IMR-90 (cell line): ENCODE measurements at regions not wholly inside any gene's neighbourhood (a gene's known extent, or its start where the extent isn't known, plus 50 kb on each side); places are given as distances from the start of the nearest gene placed in this dataset.

Experiments used
- ATAC-seq: fragments of 200-7000 bp; cut with Tn5 transposase; 2 replicates; pipeline ENCODE4 v1.9.1; 2020; ENCODE audit warnings: low read depth, mild to moderate bottlenecking, moderate library complexity
- BruUV-seq: library from RNA; stranded (reverse); fragments of 400-500 nt; replicated peaks from 2 replicates; lab custom pipeline; 2021; lab: Mats Ljungman, UMichigan
- CTCF ChIA-PET: fragments of 300-600 bp; formaldehyde crosslinking; extraction: SDS; loops from one replicate; lab custom pipeline; 2021; ENCODE audit warnings: antibody characterized with exemption; lab: Yijun Ruan, JAX
- POLR2A ChIA-PET: fragments of 300-600 bp; sonication (Branson Sonifier 250); formaldehyde crosslinking; loops from one replicate; lab custom pipeline; 2022; ENCODE audit warnings: antibody characterized with exemption; ENCODE audit not compliant: unreplicated experiment; lab: Charles Lee
- DNase-seq: peaks from one replicate; pipeline ENCODE4 v3.0.0; 2013
- H2AFZ ChIP-seq: replicated peaks from 2 replicates; pipeline ENCODE3; 2013; ENCODE audit warnings: low read length, mild to moderate bottlenecking; ENCODE audit not compliant: poor library complexity
- H2AK5ac ChIP-seq: 2 replicates; pipeline ENCODE4 v1.6.1; 2013; ENCODE audit warnings: low read depth, low read length, inconsistent platforms
- H2AK9ac ChIP-seq: replicated peaks from 2 replicates; pipeline ENCODE3; 2013; ENCODE audit warnings: mild to moderate bottlenecking, low read depth, low read length, moderate library complexity; ENCODE audit not compliant: poor library complexity
- H2BK120ac ChIP-seq: 2 replicates; pipeline ENCODE4 v1.6.1; 2013; ENCODE audit warnings: low read depth, low read length, inconsistent platforms
- H2BK15ac ChIP-seq: 3 replicates; pipeline ENCODE4 v1.6.1; 2013; ENCODE audit warnings: low read depth, low read length, inconsistent platforms
- H2BK20ac ChIP-seq: 2 replicates; pipeline ENCODE4 v1.6.1; 2013; ENCODE audit warnings: low read depth, mild to moderate bottlenecking, inconsistent platforms, low read length, moderate library complexity
- H2BK5ac ChIP-seq: 2 replicates; pipeline ENCODE4 v1.6.1; 2013; ENCODE audit warnings: mild to moderate bottlenecking, low read depth, low read length, inconsistent platforms; ENCODE audit not compliant: poor library complexity, severe bottlenecking
- H3K14ac ChIP-seq: replicated peaks from 2 replicates; pipeline ENCODE4 v1.6.1; 2013; ENCODE audit warnings: low read depth, low read length, inconsistent platforms
- H3K18ac ChIP-seq: 2 replicates; pipeline ENCODE4 v1.6.1; 2013; ENCODE audit warnings: low read depth, low read length, control low read depth
- H3K23ac ChIP-seq: 2 replicates; pipeline ENCODE4 v1.6.1; 2013; ENCODE audit warnings: low read depth, low read length, inconsistent platforms
- H3K27ac ChIP-seq: 2 replicates; pipeline ENCODE4 v1.5.1; 2013; ENCODE audit warnings: mild to moderate bottlenecking, control low read depth, low read length; ENCODE audit not compliant: insufficient read depth
- H3K27me3 ChIP-seq: 2 replicates; pipeline ENCODE4 v1.6.1; 2013; ENCODE audit warnings: low read length; ENCODE audit not compliant: control insufficient read depth, insufficient read depth
- H3K36me3 ChIP-seq: 2 replicates; pipeline ENCODE4 v1.6.1; 2013; ENCODE audit warnings: low read length, mixed read lengths; ENCODE audit not compliant: control insufficient read depth, insufficient read depth
- H3K4ac ChIP-seq: 2 replicates; pipeline ENCODE4 v1.6.1; 2013; ENCODE audit warnings: low read depth, low read length, inconsistent platforms
- H3K4me1 ChIP-seq: 2 replicates; pipeline ENCODE4 v1.6.1; 2013; ENCODE audit warnings: low read length, mixed read lengths; ENCODE audit not compliant: control insufficient read depth, insufficient read depth
- H3K4me2 ChIP-seq: 2 replicates; pipeline ENCODE4 v1.6.1; 2013; ENCODE audit warnings: low read depth, mild to moderate bottlenecking, control low read depth, low read length, moderate library complexity
- H3K4me3 ChIP-seq: 2 replicates; pipeline ENCODE4 v1.5.1; 2013; ENCODE audit warnings: low read depth, mild to moderate bottlenecking, control low read depth, low read length, moderate library complexity; ENCODE audit not compliant: insufficient read depth
- H3K56ac ChIP-seq: 2 replicates; pipeline ENCODE4 v1.6.1; 2013; ENCODE audit warnings: low read length, inconsistent platforms; ENCODE audit not compliant: insufficient read depth; ENCODE audit errors: extremely low read depth
- H3K79me1 ChIP-seq, 2 experiments: 2 replicates each; pipeline ENCODE4 v1.6.1; 2013; ENCODE audit warnings: low read length in 2 of 2, inconsistent platforms in 1 of 2, low read depth in 1 of 2
- H3K9ac ChIP-seq: 2 replicates; pipeline ENCODE4 v1.6.1; 2013; ENCODE audit warnings: low read depth, low read length, control low read depth
- H3K9me1 ChIP-seq: 2 replicates; pipeline ENCODE4 v1.6.1; 2013; ENCODE audit warnings: low read length, inconsistent platforms; ENCODE audit not compliant: insufficient read depth
- H3K9me3 ChIP-seq: 2 replicates; pipeline ENCODE4 v1.6.1; 2013; ENCODE audit warnings: low read length; ENCODE audit not compliant: control insufficient read depth, insufficient read depth
- H4K20me1 ChIP-seq: 2 replicates; pipeline ENCODE4 v1.6.1; 2013; ENCODE audit warnings: low read length, inconsistent platforms; ENCODE audit not compliant: insufficient read depth
- H4K5ac ChIP-seq: 2 replicates; pipeline ENCODE4 v1.6.1; 2013; ENCODE audit warnings: mild to moderate bottlenecking, low read depth, low read length, control low read depth
- H4K8ac ChIP-seq, 2 experiments: 2 replicates each; pipeline ENCODE4 v1.6.1; 2013; ENCODE audit warnings: low read depth in 2 of 2, low read length in 2 of 2, control low read depth in 1 of 2, inconsistent platforms in 1 of 2
- H4K91ac ChIP-seq: 2 replicates; pipeline ENCODE4 v1.6.1; 2013; ENCODE audit warnings: low read depth, low read length, inconsistent platforms; ENCODE audit not compliant: insufficient read depth
- BHLHE40 ChIP-seq: fragments of 150-350 bp; IDR thresholded peaks from 2 replicates; pipeline ENCODE4 v1.6.1; 2016; ENCODE audit warnings: mild to moderate bottlenecking, low read depth, low read length
- CEBPB ChIP-seq: IDR thresholded peaks from 2 replicates; pipeline ENCODE4 v1.6.1; 2012; ENCODE audit warnings: low read depth, low read length, improper control_type of control experiment
- CHD1 ChIP-seq: IDR thresholded peaks from 2 replicates; pipeline ENCODE4 v1.6.1; 2012; ENCODE audit warnings: low read depth, low read length, improper control_type of control experiment
- CTCF ChIP-seq: conservative IDR thresholded peaks from 2 replicates; pipeline ENCODE4 v1.5.1; 2012; ENCODE audit warnings: mild to moderate bottlenecking, low read depth, low read length, improper control_type of control experiment
- ELK1 ChIP-seq: fragments of 150-350 bp; IDR thresholded peaks from 2 replicates; pipeline ENCODE4 v1.6.1; 2016; ENCODE audit warnings: low read depth, mild to moderate bottlenecking, low read length, moderate library complexity, borderline replicate concordance
- FOS ChIP-seq: fragments of 150-350 bp; IDR thresholded peaks from 2 replicates; pipeline ENCODE4 v1.6.1; 2016; ENCODE audit warnings: low read depth, low read length
- MAFK ChIP-seq: IDR thresholded peaks from 2 replicates; pipeline ENCODE4 v1.6.1; 2012; ENCODE audit warnings: low read depth, low read length, improper control_type of control experiment
- MAZ ChIP-seq: IDR thresholded peaks from 2 replicates; pipeline ENCODE4 v1.6.1; 2012; ENCODE audit warnings: low read depth, mild to moderate bottlenecking, low read length, improper control_type of control experiment, moderate library complexity, borderline replicate concordance
- MXI1 ChIP-seq: IDR thresholded peaks from 2 replicates; pipeline ENCODE4 v1.6.1; 2012; ENCODE audit warnings: low read depth, mild to moderate bottlenecking, low read length, moderate library complexity, borderline replicate concordance
- NFE2L2 ChIP-seq: fragments of 150-350 bp; IDR thresholded peaks from 2 replicates; pipeline ENCODE4 v1.6.1; 2016; ENCODE audit warnings: low read depth, mild to moderate bottlenecking, low read length
- POLR2A ChIP-seq: IDR thresholded peaks from 2 replicates; pipeline ENCODE4 v1.6.1; 2012; ENCODE audit warnings: mild to moderate bottlenecking, low read depth, low read length
- RAD21 ChIP-seq: IDR thresholded peaks from 2 replicates; pipeline ENCODE4 v1.6.1; 2012; ENCODE audit warnings: low read length, improper control_type of control experiment
- RCOR1 ChIP-seq: IDR thresholded peaks from 2 replicates; pipeline ENCODE4 v1.6.1; 2012; ENCODE audit warnings: mild to moderate bottlenecking, low read length, improper control_type of control experiment; ENCODE audit not compliant: insufficient replicate concordance
- RFX5 ChIP-seq: IDR thresholded peaks from 2 replicates; pipeline ENCODE4 v1.8.0; 2012; ENCODE audit warnings: low read depth, mild to moderate bottlenecking, low read length, moderate library complexity
- SMC3 ChIP-seq: fragments of 150-350 bp; IDR thresholded peaks from 2 replicates; pipeline ENCODE4 v1.6.1; 2016; ENCODE audit warnings: low read depth, mild to moderate bottlenecking, antibody characterized with exemption, low read length, moderate library complexity
- USF2 ChIP-seq: fragments of 150-350 bp; IDR thresholded peaks from 2 replicates; pipeline ENCODE4 v1.6.1; 2017; ENCODE audit warnings: mild to moderate bottlenecking, antibody characterized with exemption, low read length, low read depth
- WGBS, 2 experiments: methylation state at CpG; one replicate each; pipeline versions ENCODE4 v1.1.5 to v1.1.7; 2013; ENCODE audit warnings: missing lambda C conversion rate in 2 of 2; ENCODE audit not compliant: insufficient read length in 1 of 2; ENCODE audit errors: extremely low coverage in 2 of 2; 5-methylcytosine and 5-hydroxymethylcytosine counted together
- dilution Hi-C: fragments of 300-500 bp; cut with HindIII; formaldehyde crosslinking; loops from one replicate; pipeline ENCODE4 v1.14.3; 2018; ENCODE audit warnings: low sequenced_read_pairs; ENCODE audit not compliant: unreplicated experiment
- in situ Hi-C: fragments of 300-500 bp; cut with MboI; formaldehyde crosslinking; loops from 3 replicates; pipeline ENCODE4 v1.14.3; 2019; ENCODE audit warnings: low sequenced_read_pairs, inconsistent platforms, mixed read lengths
- intact Hi-C: fragments of 100-400 bp; cut with micrococcal nuclease; formaldehyde crosslinking; loops from 2 replicates; pipeline ENCODE4 v1.10.0; 2022

- Histone ChIP-seq H4K5ac (no peak overlapping the region), H3K9me1 (no peaks in the 10 kb centered on the region; the same call in 1 of the 2 replicates), H3K14ac (no peak overlapping the region), H3K9me3 (no peaks in the 10 kb centered on the region), H2AK9ac (no peak overlapping the region), H3K27ac (no peak overlapping the region), H3K4me2 (no peak overlapping the region), H2AFZ (no peak overlapping the region), H3K4ac (no peak overlapping the region), H3K23ac (no peak overlapping the region), H4K20me1 (no peaks in the 10 kb centered on the region), H2BK120ac (no peak overlapping the region), H4K8ac (no peak overlapping the region), H4K91ac (no peak overlapping the region), H3K79me1 (no peaks in the 10 kb centered on the region), H3K56ac (no peak overlapping the region), H3K9ac (no peak overlapping the region), H3K36me3 (no peaks in the 10 kb centered on the region), H2BK20ac (no peak overlapping the region), H3K18ac (no peak overlapping the region), H3K4me3 (no peak overlapping the region), H2AK5ac (no peak overlapping the region), H3K4me1 (peaks cover 4% of the 10 kb centered on the region), H2BK5ac (no peak overlapping the region), H3K27me3 (no peaks in the 10 kb centered on the region), H2BK15ac (no peak overlapping the region)
- no CpG with 5 or more reads among the region's 3 CpGs for WGBS, 2 experiments
- dilution Hi-C loops (no loop called here), in situ Hi-C loops (no loop called here), intact Hi-C loops (no loop called here)
- POLR2A ChIA-PET: no interaction called here
- BruUV-seq: no TSS peak
- DNase-seq (no peak), ATAC-seq (no peak)
- TF ChIP-seq MAZ (no peak), MXI1 (no peak), RAD21 (no peak), SMC3 (no peak), CTCF (no peak), MAFK (no peak), ELK1 (no peak), RCOR1 (no peak), NFE2L2 (no peak), RFX5 (no peak), USF2 (no peak), POLR2A (no peak), FOS (no peak), CHD1 (no peak), CEBPB (no peak), BHLHE40 (no peak)
- CTCF ChIA-PET: interaction anchor here (0.6 kb wide), 1 partner anchor 347 kb away, joined by 4 read pairs; no protein-coding TSS in a partner anchor
These were observed 1412.1 kb downstream of the PLA2G4A start for GRCh38 chr1:188240772-188241406.
